ENCODE measurements at regions not wholly inside any gene's neighbourhood (a gene's known extent, or its start where the extent isn't known, plus 50 kb on each side); places are given as distances from the start of the nearest gene placed in this dataset.

- TF ChIP-seq, protein P1, sequence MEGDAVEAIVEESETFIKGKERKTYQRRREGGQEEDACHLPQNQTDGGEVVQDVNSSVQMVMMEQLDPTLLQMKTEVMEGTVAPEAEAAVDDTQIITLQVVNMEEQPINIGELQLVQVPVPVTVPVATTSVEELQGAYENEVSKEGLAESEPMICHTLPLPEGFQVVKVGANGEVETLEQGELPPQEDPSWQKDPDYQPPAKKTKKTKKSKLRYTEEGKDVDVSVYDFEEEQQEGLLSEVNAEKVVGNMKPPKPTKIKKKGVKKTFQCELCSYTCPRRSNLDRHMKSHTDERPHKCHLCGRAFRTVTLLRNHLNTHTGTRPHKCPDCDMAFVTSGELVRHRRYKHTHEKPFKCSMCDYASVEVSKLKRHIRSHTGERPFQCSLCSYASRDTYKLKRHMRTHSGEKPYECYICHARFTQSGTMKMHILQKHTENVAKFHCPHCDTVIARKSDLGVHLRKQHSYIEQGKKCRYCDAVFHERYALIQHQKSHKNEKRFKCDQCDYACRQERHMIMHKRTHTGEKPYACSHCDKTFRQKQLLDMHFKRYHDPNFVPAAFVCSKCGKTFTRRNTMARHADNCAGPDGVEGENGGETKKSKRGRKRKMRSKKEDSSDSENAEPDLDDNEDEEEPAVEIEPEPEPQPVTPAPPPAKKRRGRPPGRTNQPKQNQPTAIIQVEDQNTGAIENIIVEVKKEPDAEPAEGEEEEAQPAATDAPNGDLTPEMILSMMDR (IDR thresholded peaks at IDR 0.05; ENCODE audit: borderline replicate concordance, extremely low read depth, low read length, poor library complexity, severe bottlenecking): no peak
- no peak for TF ChIP-seq EZH2 (IDR thresholded peaks at IDR 0.05; ENCODE audit: borderline replicate concordance, low read depth, low read length, severe bottlenecking)
Observed at GRCh38 chr11:32226480-32226879, 135.6 kb downstream of the RCN1 start.

Measured in DND-41 (cell line).